ENCODE measurements at regions not wholly inside any gene's neighbourhood (a gene's known extent, or its start where the extent isn't known, plus 50 kb on each side); places are given as distances from the start of the nearest gene placed in this dataset.

- TF ChIP-seq CTCF (IDR thresholded peaks at IDR 0.05) (no peak), POLR2A (IDR thresholded peaks at IDR 0.05) (no peak)
Observed at GRCh38 chr12:131561891-131562684, 148.8 kb upstream of the SFSWAP start.

All from uterus (tissue), 2 donors.